ENCODE measurements at regions not wholly inside any gene's neighbourhood (a gene's known extent, or its start where the extent isn't known, plus 50 kb on each side); places are given as distances from the start of the nearest gene placed in this dataset.

GRCh38 chr13:74289107-74289506, 154.9 kb upstream of the KLF12 start:
- no peak for DNase-seq (ENCODE audit: extremely low spot score in 2 of 2)
- Histone ChIP-seq H3K27ac (no peak overlapping the region), H3K27me3 (no peaks in the 10 kb centered on the region), H3K36me3 (no peaks in the 10 kb centered on the region), H3K4me3 (no peak overlapping the region), H3K4me1 (peaks cover 29% of the 10 kb centered on the region), H3K9me3 (no peaks in the 10 kb centered on the region)
- no peak for TF ChIP-seq POLR2A (IDR thresholded peaks at IDR 0.05)
- TF ChIP-seq POLR2AphosphoS5 (IDR thresholded peaks at IDR 0.05; ENCODE audit: insufficient read depth in 1 of 2, low read depth in 1 of 2): no peak
- no peak for TF ChIP-seq CTCF (IDR thresholded peaks at IDR 0.05)
- intact Hi-C loops (cut with DNase I): no loop called here

- H3K27ac ChIP-seq: no peak overlapping the region
- no peak for DNase-seq (ENCODE audit: extremely low spot score in 2 of 2)
- H3K27me3 ChIP-seq: no peaks in the 10 kb centered on the region
- no peaks in the 10 kb centered on the region for H3K9me3 ChIP-seq
- H3K4me3 ChIP-seq: peak overlapping the region; percentile 9 to 18
- TF ChIP-seq POLR2AphosphoS5 (IDR thresholded peaks at IDR 0.05; ENCODE audit: insufficient read depth in 1 of 2, low read depth in 1 of 2) (no peak), POLR2A (IDR thresholded peaks at IDR 0.05) (no peak), CTCF (IDR thresholded peaks at IDR 0.05) (no peak)
- H3K4me1 ChIP-seq: peaks cover 29% of the 10 kb centered on the region
- no peaks in the 10 kb centered on the region for H3K36me3 ChIP-seq
- intact Hi-C loops (cut with DNase I): no loop called here
These were observed 154.2 kb upstream of the KLF12 start for GRCh38 chr13:74288361-74288911.

GRCh38 chr13:74287724-74288169, 153.5 kb upstream of the KLF12 start:
- DNase-seq (ENCODE audit: extremely low spot score in 2 of 2): no peak
- peak overlapping the region; percentile 9 to 18 for H3K4me3 ChIP-seq
- peaks cover 29% of the 10 kb centered on the region for H3K4me1 ChIP-seq
- no peak overlapping the region for H3K27ac ChIP-seq
- no peak for TF ChIP-seq POLR2AphosphoS5 (IDR thresholded peaks at IDR 0.05; ENCODE audit: insufficient read depth in 1 of 2, low read depth in 1 of 2)
- no peak for TF ChIP-seq CTCF (IDR thresholded peaks at IDR 0.05)
- no peak for TF ChIP-seq POLR2A (IDR thresholded peaks at IDR 0.05)
- no peaks in the 10 kb centered on the region for H3K36me3 ChIP-seq
- no peaks in the 10 kb centered on the region for H3K27me3 ChIP-seq
- no peaks in the 10 kb centered on the region for H3K9me3 ChIP-seq
- intact Hi-C loops (cut with DNase I): no loop called here

- no peak for DNase-seq (ENCODE audit: extremely low spot score in 2 of 2)
- Histone ChIP-seq H3K27ac (no peak overlapping the region), H3K9me3 (no peaks in the 10 kb centered on the region), H3K36me3 (no peaks in the 10 kb centered on the region), H3K4me3 (no peak overlapping the region), H3K4me1 (no peaks in the 10 kb centered on the region), H3K27me3 (no peaks in the 10 kb centered on the region)
- intact Hi-C loops (cut with DNase I): no loop called here
- TF ChIP-seq CTCF (IDR thresholded peaks at IDR 0.05) (no peak), POLR2A (IDR thresholded peaks at IDR 0.05) (no peak)
These were observed 146.7 kb upstream of the KLF12 start for GRCh38 chr13:74280795-74281490.

GRCh38 chr13:74280093-74280794, 146.0 kb upstream of the KLF12 start:
- no peak for DNase-seq (ENCODE audit: extremely low spot score in 2 of 2)
- H3K4me1 ChIP-seq: no peaks in the 10 kb centered on the region
- H3K9me3 ChIP-seq: no peaks in the 10 kb centered on the region
- H3K27ac ChIP-seq: no peak overlapping the region
- no peak overlapping the region for H3K4me3 ChIP-seq
- intact Hi-C loops (cut with DNase I): no loop called here
- no peaks in the 10 kb centered on the region for H3K27me3 ChIP-seq
- H3K36me3 ChIP-seq: no peaks in the 10 kb centered on the region
- TF ChIP-seq CTCF (IDR thresholded peaks at IDR 0.05) (no peak), POLR2AphosphoS5 (IDR thresholded peaks at IDR 0.05; ENCODE audit: insufficient read depth in 1 of 2, low read depth in 1 of 2) (no peak), POLR2A (IDR thresholded peaks at IDR 0.05) (no peak)
